ENCODE measurements at regions not wholly inside any gene's neighbourhood (a gene's known extent, or its start where the extent isn't known, plus 50 kb on each side); places are given as distances from the start of the nearest gene placed in this dataset.

DNA sequence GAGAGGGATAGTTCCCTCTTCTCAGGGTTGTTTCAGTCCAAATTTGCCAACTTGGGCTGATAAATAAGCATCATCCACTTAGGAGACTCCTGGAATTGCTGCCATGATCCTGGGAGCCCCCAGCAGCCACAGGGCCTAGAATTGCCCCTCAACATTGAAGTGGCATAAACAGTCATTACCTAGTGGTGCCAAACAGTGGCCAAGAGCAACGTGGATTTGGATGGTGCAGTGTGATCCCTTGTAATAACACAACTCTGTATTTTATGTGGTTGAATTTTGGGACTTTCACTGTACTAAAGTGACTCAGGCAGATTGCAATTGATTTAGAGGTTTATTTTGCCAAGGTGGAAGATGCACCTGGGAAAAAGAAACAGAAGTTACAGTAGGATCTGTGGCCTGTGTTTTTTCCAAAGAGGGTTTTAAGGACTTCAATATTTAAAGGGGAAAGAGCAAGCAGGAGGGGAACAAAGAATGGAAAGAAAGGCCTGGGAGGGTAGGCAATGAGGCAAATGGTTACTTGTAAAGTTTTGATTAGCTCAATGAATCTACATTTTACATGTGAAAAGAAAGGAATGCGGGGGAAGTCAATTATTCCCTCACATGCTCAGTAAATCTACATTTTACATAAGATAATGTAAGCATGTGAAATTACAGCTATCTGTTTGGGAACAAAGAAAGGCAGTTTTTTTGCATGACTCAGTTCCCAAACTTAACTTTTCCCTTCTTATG lies 168.0 kb upstream of the NOX3 start:
- TF ChIP-seq JUND (IDR thresholded peaks at IDR 0.05; ENCODE audit: low read depth), result no peak
- in situ Hi-C loops (cut with HindIII; ENCODE audit: low pct_unique_long_range_greater_than_20kb, low sequenced_read_pairs), result no loop called here
- DNase-seq (ENCODE audit: low read depth in 1 of 2, low spot score in 1 of 2), result no peak

DNA sequence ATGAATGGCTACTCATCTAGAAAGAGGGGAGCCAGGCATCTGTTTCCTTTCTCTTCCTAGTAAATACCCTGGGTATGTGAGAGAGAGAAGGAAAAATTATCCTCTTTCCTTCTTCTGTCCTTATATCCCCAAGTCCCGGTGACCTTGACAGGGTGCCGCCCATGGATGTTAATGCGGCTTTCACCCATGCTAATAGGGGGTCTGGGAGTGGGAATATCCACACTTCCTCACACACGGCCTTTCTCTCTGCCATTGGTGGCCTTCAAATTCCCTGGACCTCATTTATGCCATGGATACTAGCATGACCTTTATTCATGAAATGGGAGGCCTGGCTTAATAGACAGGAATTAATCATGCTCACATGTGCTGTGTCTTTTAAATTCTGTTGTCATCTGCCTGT lies 159.0 kb upstream of the NOX3 start:
- no peak for TF ChIP-seq JUND (IDR thresholded peaks at IDR 0.05; ENCODE audit: low read depth)
- DNase-seq (ENCODE audit: low read depth in 1 of 2, low spot score in 1 of 2), result no peak
- in situ Hi-C loops (cut with HindIII; ENCODE audit: low pct_unique_long_range_greater_than_20kb, low sequenced_read_pairs), result no loop called here

DNA sequence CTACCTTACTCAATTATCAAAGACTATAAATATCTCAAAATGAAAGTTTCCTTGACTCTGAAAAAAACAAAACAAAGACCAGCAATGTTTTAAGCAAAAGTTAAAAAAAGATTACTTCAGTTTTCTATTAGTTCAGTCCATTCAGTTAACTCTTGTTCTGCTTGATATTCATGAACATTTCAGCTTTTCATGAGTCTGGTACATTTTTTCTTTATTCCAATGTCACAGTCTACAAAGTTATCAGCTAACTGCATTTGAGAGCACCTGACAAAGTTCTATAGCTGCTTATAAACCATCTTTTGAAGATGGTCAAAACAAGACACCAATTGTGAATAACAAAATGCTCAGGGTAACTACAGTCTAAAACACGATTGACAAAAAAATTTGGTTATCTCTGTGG lies 156.1 kb upstream of the NOX3 start:
- no peak for DNase-seq (ENCODE audit: low read depth in 1 of 2, low spot score in 1 of 2)
- in situ Hi-C loops (cut with HindIII; ENCODE audit: low pct_unique_long_range_greater_than_20kb, low sequenced_read_pairs), result no loop called here
- TF ChIP-seq JUND (IDR thresholded peaks at IDR 0.05; ENCODE audit: low read depth), result no peak

DNA sequence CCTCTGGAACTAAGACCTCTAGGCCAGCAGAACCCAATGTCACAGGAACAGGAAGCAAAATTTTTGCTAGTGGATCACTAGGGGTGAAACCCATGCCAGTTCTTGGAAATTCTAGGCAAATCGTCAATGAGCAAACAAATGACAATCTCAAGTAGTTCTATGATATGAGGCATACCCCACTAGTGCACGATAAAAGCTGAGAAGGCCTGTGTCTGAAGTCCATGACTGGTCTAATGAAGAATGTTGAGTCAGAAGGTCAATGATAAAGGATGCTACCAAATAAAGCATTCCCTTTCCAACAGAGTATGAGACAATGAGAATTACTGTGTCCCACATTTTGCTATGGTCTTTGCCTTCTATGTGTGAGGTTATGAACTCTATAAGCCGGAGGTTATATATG lies 149.4 kb upstream of the NOX3 start:
- no peak for DNase-seq (ENCODE audit: low read depth in 1 of 2, low spot score in 1 of 2)
- TF ChIP-seq JUND (IDR thresholded peaks at IDR 0.05; ENCODE audit: low read depth), result no peak
- in situ Hi-C loops (cut with HindIII; ENCODE audit: low pct_unique_long_range_greater_than_20kb, low sequenced_read_pairs), result no loop called here

DNA sequence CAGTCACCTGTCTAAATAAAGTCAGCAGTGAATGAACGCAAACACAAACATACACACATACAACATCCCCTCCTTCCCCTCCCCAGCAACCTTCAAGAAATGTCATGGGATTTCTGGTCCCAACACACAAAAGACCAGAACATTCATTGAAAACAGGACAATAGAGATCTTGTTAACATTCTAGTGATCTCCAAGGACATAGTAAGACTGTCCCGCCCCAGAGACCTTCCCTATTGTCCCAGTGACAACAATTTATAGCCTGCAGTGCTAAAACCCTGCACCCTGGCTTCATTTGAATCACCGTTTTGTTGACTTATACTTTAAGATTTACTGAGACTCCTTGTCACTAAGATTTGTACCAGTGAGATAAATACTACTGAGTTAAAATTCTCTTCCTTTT lies 143.9 kb upstream of the NOX3 start:
- in situ Hi-C loops (cut with HindIII; ENCODE audit: low pct_unique_long_range_greater_than_20kb, low sequenced_read_pairs), result no loop called here
- DNase-seq (ENCODE audit: low read depth in 1 of 2, low spot score in 1 of 2), result no peak
- no peak for TF ChIP-seq JUND (IDR thresholded peaks at IDR 0.05; ENCODE audit: low read depth)

DNA sequence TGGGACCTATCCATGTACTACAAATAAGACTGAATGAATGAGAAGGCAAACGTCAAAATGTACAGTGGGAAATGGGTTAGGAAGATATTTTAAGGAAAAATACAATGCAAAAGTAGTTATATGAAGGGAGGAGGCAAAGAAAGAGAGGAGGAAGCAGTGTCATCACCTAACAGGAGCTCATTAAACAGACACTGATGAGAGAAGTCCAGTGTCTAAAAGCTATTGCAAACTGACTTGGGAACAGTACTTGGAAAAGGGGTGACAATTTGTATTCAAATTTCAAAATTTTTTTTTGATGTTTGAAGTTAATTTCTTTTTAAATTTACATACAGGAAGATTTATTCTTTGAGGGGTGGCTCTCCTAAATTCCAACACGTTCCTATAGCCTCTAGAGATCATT lies 143.5 kb upstream of the NOX3 start:
- in situ Hi-C loops (cut with HindIII; ENCODE audit: low pct_unique_long_range_greater_than_20kb, low sequenced_read_pairs), result no loop called here
- DNase-seq (ENCODE audit: low read depth in 1 of 2, low spot score in 1 of 2), result no peak
- no peak for TF ChIP-seq JUND (IDR thresholded peaks at IDR 0.05; ENCODE audit: low read depth)

DNA sequence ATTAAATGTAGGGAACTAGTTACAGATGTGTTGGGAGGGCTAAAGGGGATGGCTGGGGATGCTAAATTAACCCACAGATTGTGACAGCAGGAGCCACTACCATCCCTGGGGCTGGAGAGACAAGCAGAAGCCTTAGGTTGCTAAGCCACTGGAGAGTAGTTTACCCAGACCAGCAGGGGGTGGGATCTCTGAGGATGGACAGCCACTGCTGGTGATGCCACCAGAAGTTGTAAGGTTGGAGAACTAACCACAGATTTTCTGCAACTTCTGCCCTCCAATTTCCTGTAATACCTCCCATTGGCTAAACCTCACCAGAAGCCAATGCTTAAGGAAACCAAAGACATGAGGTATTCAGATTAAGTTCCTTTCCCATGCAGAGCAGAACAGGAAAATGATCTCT lies 139.6 kb upstream of the NOX3 start:
- in situ Hi-C loops (cut with HindIII; ENCODE audit: low pct_unique_long_range_greater_than_20kb, low sequenced_read_pairs), result no loop called here
- no peak for DNase-seq (ENCODE audit: low read depth in 1 of 2, low spot score in 1 of 2)
- no peak for TF ChIP-seq JUND (IDR thresholded peaks at IDR 0.05; ENCODE audit: low read depth)

DNA sequence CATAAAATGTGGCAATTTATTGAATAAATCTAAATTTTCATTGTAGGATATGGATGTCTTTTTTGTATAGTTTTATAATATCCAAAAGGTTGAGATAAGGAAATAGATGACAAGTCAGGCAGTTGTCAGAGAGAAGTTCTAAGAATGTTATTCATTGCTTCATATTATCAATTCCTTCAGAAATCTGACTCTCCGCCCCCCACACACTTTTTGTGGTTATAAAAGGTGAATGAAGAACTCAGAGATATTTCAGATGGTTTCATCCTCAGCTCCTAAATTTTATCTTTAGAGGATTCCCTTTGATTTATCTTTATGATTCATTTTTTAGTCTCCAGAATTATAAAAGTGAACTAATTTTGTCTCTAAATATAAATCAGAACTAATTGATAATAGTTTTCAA lies 136.1 kb upstream of the NOX3 start:
- DNase-seq (ENCODE audit: low read depth in 1 of 2, low spot score in 1 of 2), result no peak
- in situ Hi-C loops (cut with HindIII; ENCODE audit: low pct_unique_long_range_greater_than_20kb, low sequenced_read_pairs), result no loop called here
- TF ChIP-seq JUND (IDR thresholded peaks at IDR 0.05; ENCODE audit: low read depth), result no peak

DNA sequence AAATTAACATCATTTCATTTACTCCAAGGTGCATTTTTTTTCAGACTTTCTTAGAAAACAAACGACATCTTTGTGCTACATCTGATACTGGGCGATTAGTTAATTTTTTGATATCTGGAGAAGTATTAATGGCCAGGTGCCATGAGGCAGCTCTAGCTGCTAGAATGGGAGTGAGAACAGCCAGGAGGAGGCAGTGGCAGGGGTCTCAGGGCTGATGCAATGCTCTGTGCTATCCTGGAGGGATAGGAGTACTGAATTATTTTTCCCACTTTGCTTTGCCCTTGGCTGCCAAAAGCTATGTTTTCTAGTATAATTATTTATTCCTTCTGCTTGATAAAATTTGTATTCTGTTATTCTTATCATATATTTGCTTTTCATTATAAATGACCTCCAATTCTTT lies 133.6 kb upstream of the NOX3 start:
- in situ Hi-C loops (cut with HindIII; ENCODE audit: low pct_unique_long_range_greater_than_20kb, low sequenced_read_pairs), result no loop called here
- no peak for DNase-seq (ENCODE audit: low read depth in 1 of 2, low spot score in 1 of 2)
- TF ChIP-seq JUND (IDR thresholded peaks at IDR 0.05; ENCODE audit: low read depth), result no peak

DNA sequence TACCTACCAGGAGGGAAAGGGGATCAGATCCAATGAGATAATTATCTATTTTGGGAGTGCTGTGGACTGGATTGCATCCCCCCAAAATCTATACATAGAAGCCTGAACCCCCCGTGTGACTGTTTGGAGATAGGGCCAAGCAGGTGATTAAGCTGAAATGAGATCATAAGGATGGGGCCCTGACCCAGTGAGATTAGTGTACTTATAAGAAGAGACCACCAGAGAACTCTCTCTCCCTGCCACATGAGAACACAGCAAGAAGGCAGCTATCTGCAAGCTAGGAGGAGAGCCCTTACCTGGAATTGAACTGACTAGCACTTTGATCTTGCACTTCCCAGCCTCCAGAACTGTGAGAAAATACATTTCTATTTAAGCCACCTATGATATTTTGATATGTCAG lies 132.2 kb upstream of the NOX3 start:
- no peak for TF ChIP-seq JUND (IDR thresholded peaks at IDR 0.05; ENCODE audit: low read depth)
- DNase-seq (ENCODE audit: low read depth in 1 of 2, low spot score in 1 of 2), result no peak
- in situ Hi-C loops (cut with HindIII; ENCODE audit: low pct_unique_long_range_greater_than_20kb, low sequenced_read_pairs), result no loop called here

DNA sequence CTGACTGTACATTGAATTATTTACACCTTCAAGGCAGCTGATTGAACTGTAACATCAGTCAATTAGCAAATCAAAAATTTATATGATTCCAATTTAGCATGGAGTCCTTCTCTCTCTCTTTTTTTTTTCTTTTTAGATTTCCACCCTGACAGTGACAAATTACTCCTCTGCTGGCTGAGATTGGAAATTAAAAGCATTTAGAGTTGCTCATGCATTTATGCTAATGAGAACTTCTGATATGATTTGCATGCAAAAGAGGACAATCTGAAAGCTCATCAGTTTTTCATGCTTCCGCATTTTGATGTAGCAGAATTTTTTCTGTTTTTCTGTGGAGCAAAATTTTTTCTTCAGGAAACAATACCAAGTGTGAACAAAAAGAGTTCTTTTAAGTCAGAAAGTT lies 130.5 kb upstream of the NOX3 start:
- TF ChIP-seq JUND (IDR thresholded peaks at IDR 0.05; ENCODE audit: low read depth), result no peak
- DNase-seq (ENCODE audit: low read depth in 1 of 2, low spot score in 1 of 2), result no peak
- in situ Hi-C loops (cut with HindIII; ENCODE audit: low pct_unique_long_range_greater_than_20kb, low sequenced_read_pairs), result no loop called here

DNA sequence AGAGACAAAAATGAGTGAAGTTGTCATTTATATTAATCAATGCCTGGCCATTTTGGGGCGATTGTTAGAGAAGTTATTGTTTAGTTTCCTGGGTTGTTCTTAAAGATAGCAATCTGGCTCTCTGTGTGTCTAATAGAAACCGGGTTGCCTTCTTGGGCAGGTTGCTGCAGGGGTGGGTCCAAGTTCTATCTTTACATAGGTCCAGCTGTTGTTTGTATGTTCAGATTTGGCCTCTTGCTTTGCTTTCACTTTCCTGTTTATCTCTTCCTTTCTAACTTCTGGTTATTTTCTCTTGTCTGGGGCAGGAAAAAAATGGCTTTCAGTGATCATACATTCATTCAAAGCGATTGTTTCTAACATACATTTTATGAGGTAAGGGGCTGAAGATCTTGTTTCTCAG lies 128.4 kb upstream of the NOX3 start:
- TF ChIP-seq JUND (IDR thresholded peaks at IDR 0.05; ENCODE audit: low read depth), result no peak
- in situ Hi-C loops (cut with HindIII; ENCODE audit: low pct_unique_long_range_greater_than_20kb, low sequenced_read_pairs), result no loop called here
- DNase-seq (ENCODE audit: low read depth in 1 of 2, low spot score in 1 of 2), result no peak

DNA sequence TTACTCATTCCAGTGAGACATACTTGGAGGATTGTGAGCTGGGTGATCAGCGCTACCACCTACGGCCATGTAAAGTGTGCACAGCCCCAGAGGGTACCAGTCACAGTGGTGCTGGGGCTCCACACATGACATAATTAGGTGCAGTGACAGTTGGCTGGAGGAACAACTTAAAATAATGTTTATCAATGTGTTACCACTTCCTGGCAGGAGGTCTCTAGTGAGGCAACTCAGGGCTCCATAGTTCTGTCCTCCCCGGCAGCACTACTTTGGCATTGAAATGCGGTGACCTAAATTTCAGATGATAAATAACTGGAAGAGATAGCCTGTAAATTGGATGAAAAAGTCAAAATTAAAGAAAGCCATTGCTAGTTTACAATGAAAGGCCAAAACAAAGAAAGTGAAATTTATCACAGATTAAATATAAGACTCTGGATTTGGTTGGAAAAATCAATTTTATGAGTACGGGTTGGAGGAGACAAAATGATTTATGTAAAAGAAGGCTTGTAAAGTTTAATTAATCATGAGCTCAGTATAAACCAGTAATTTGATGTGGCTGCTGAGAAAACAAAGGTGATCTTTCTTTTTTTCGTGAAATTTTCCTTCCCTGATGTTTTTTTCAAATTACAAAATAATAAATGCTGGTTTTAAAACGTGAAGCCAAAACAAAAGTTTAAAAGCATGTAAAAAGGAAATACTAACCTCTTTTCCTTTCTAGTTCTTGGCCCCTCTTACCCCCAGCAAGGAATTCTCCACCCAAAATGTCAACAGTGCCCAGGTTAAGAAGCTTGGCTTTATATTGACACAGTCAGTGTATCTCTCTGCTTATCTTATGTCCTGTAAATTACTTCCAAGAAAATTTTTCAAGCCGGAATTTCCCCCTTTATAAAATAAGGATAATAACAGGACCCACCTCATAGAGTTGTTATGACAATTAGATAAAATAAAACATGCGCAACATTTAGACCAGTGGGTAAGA lies 126.7 kb upstream of the NOX3 start:
- no peak for DNase-seq (ENCODE audit: low read depth in 1 of 2, low spot score in 1 of 2)
- TF ChIP-seq JUND (IDR thresholded peaks at IDR 0.05; ENCODE audit: low read depth), result no peak
- in situ Hi-C loops (cut with HindIII; ENCODE audit: low pct_unique_long_range_greater_than_20kb, low sequenced_read_pairs), result no loop called here

All from T47D (cell line).